ENCODE measurements at regions not wholly inside any gene's neighbourhood (a gene's known extent, or its start where the extent isn't known, plus 50 kb on each side); places are given as distances from the start of the nearest gene placed in this dataset.

DNA sequence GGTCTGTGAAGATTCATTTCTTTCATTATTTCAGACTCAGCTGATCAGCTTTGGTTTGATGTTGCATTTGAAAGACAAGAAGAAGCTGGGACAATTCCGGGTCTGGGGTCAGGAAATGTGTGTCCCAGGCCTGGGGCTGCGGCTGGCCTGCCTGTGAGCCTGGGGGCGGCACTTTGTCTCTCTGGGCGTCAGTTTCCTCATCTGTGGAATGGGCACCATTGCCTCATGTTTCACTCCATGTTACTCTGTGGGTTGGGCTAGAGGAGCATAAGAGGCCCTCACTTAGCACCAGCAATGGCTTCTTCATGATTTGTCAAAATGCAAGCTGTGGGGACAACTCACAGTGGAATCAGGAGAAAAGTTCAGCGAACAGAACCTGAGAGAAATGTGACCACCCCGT lies 570.1 kb downstream of the VRK1 start (continued):
- TF ChIP-seq SP1 (CRISPR knock-in tag; conservative IDR thresholded peaks at IDR 0.05) = no peak
- TF ChIP-seq, protein P1, sequence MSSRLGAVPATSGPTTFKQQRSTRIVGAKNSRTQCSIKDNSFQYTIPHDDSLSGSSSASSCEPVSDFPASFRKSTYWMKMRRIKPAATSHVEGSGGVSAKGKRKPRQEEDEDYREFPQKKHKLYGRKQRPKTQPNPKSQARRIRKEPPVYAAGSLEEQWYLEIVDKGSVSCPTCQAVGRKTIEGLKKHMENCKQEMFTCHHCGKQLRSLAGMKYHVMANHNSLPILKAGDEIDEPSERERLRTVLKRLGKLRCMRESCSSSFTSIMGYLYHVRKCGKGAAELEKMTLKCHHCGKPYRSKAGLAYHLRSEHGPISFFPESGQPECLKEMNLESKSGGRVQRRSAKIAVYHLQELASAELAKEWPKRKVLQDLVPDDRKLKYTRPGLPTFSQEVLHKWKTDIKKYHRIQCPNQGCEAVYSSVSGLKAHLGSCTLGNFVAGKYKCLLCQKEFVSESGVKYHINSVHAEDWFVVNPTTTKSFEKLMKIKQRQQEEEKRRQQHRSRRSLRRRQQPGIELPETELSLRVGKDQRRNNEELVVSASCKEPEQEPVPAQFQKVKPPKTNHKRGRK (CRISPR knock-in tag; IDR thresholded peaks at IDR 0.05; ENCODE audit: borderline replicate concordance) = no peak
- TF ChIP-seq, protein P2, sequence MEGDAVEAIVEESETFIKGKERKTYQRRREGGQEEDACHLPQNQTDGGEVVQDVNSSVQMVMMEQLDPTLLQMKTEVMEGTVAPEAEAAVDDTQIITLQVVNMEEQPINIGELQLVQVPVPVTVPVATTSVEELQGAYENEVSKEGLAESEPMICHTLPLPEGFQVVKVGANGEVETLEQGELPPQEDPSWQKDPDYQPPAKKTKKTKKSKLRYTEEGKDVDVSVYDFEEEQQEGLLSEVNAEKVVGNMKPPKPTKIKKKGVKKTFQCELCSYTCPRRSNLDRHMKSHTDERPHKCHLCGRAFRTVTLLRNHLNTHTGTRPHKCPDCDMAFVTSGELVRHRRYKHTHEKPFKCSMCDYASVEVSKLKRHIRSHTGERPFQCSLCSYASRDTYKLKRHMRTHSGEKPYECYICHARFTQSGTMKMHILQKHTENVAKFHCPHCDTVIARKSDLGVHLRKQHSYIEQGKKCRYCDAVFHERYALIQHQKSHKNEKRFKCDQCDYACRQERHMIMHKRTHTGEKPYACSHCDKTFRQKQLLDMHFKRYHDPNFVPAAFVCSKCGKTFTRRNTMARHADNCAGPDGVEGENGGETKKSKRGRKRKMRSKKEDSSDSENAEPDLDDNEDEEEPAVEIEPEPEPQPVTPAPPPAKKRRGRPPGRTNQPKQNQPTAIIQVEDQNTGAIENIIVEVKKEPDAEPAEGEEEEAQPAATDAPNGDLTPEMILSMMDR (IDR thresholded peaks at IDR 0.05) = no peak

DNA sequence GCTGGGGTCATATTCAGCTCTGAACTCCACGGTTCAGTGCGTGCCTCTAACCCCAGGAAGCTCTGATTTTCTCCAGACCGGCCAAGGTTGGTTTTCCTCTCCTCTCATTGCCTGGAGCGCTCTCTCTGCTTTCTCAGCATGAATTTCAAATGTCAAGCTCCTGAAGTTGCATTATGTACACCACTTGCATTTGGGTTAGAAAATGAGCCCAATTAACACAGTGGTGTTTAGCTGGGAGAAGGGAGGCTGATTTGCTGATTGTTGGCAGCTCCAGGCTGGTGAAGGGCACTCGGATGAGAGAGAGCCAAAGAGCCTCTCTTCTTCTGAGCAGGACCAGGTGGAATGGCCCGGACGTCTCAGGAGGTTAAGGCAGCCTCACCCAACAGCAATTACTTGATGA lies 570.9 kb downstream of the VRK1 start:
- peaks cover 29% of the 10 kb centered on the region for H3K4me1 Mint-ChIP-seq
- H3K27me3 Mint-ChIP-seq (ENCODE audit: low read depth) = no peaks in the 10 kb centered on the region; the same call in 1 of the 2 replicates
- CTCF ChIA-PET = no interaction called here
- H3K4me3 Mint-ChIP-seq = no peak overlapping the region
- no peaks in the 10 kb centered on the region; the same call in 1 of the 2 replicates for H3K36me3 Mint-ChIP-seq
- DNase-seq (ENCODE audit: low spot score) (no peak), ATAC-seq (no peak)
- POLR2A ChIA-PET = no interaction called here
- H3K9me3 Mint-ChIP-seq = peaks cover 9% of the 10 kb centered on the region
- TF ChIP-seq ZNF219 (CRISPR knock-in tag; IDR thresholded peaks at IDR 0.05; ENCODE audit: borderline replicate concordance) (no peak), TEAD1 (CRISPR knock-in tag; IDR thresholded peaks at IDR 0.05) (no peak), CBFB (CRISPR knock-in tag; IDR thresholded peaks at IDR 0.05; ENCODE audit: low read depth) (no peak), SP1 (CRISPR knock-in tag; conservative IDR thresholded peaks at IDR 0.05) (no peak), ZNF416 (CRISPR knock-in tag; IDR thresholded peaks at IDR 0.05) (no peak), OVOL2 (CRISPR knock-in tag; IDR thresholded peaks at IDR 0.05; ENCODE audit: borderline replicate concordance) (no peak), GRHL2 (CRISPR knock-in tag; IDR thresholded peaks at IDR 0.05; ENCODE audit: insufficient replicate concordance, severe bottlenecking) (no peak), TP53 (CRISPR knock-in tag; IDR thresholded peaks at IDR 0.05) (no peak), NR1H2 (CRISPR knock-in tag; IDR thresholded peaks at IDR 0.05) (no peak), NR3C1 (CRISPR knock-in tag; conservative IDR thresholded peaks at IDR 0.05; ENCODE audit: low read depth) (no peak), ESRRA (CRISPR knock-in tag; IDR thresholded peaks at IDR 0.05; ENCODE audit: borderline replicate concordance) (no peak), FOXJ3 (CRISPR knock-in tag; IDR thresholded peaks at IDR 0.05; ENCODE audit: borderline replicate concordance) (no peak), ELF4 (CRISPR knock-in tag; IDR thresholded peaks at IDR 0.05; ENCODE audit: low read depth) (no peak), GTF2I (CRISPR knock-in tag; conservative IDR thresholded peaks at IDR 0.05) (no peak), KAT7 (CRISPR knock-in tag; IDR thresholded peaks at IDR 0.05; ENCODE audit: borderline replicate concordance) (no peak)
- TF ChIP-seq, protein P3, sequence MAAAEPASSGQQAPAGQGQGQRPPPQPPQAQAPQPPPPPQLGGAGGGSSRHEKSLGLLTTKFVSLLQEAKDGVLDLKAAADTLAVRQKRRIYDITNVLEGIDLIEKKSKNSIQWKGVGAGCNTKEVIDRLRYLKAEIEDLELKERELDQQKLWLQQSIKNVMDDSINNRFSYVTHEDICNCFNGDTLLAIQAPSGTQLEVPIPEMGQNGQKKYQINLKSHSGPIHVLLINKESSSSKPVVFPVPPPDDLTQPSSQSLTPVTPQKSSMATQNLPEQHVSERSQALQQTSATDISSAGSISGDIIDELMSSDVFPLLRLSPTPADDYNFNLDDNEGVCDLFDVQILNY (CRISPR knock-in tag; IDR thresholded peaks at IDR 0.05) = no peak
- TF ChIP-seq, protein P4, sequence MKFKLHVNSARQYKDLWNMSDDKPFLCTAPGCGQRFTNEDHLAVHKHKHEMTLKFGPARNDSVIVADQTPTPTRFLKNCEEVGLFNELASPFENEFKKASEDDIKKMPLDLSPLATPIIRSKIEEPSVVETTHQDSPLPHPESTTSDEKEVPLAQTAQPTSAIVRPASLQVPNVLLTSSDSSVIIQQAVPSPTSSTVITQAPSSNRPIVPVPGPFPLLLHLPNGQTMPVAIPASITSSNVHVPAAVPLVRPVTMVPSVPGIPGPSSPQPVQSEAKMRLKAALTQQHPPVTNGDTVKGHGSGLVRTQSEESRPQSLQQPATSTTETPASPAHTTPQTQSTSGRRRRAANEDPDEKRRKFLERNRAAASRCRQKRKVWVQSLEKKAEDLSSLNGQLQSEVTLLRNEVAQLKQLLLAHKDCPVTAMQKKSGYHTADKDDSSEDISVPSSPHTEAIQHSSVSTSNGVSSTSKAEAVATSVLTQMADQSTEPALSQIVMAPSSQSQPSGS (CRISPR knock-in tag; IDR thresholded peaks at IDR 0.05; ENCODE audit: borderline replicate concordance, low read depth) = no peak
- TF ChIP-seq, protein P5, sequence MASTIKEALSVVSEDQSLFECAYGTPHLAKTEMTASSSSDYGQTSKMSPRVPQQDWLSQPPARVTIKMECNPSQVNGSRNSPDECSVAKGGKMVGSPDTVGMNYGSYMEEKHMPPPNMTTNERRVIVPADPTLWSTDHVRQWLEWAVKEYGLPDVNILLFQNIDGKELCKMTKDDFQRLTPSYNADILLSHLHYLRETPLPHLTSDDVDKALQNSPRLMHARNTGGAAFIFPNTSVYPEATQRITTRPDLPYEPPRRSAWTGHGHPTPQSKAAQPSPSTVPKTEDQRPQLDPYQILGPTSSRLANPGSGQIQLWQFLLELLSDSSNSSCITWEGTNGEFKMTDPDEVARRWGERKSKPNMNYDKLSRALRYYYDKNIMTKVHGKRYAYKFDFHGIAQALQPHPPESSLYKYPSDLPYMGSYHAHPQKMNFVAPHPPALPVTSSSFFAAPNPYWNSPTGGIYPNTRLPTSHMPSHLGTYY (CRISPR knock-in tag; IDR thresholded peaks at IDR 0.05) = no peak
- TF ChIP-seq, protein P6, sequence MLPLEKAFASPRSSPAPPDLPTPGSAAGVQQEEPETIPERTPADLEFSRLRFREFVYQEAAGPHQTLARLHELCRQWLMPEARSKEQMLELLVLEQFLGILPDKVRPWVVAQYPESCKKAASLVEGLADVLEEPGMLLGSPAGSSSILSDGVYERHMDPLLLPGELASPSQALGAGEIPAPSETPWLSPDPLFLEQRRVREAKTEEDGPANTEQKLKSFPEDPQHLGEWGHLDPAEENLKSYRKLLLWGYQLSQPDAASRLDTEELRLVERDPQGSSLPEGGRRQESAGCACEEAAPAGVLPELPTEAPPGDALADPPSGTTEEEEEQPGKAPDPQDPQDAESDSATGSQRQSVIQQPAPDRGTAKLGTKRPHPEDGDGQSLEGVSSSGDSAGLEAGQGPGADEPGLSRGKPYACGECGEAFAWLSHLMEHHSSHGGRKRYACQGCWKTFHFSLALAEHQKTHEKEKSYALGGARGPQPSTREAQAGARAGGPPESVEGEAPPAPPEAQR (CRISPR knock-in tag; IDR thresholded peaks at IDR 0.05) = no peak
- TF ChIP-seq, protein P2 (IDR thresholded peaks at IDR 0.05) = no peak
- no peak overlapping the region for H3K27ac Mint-ChIP-seq

Data from WTC11 (cell line).